ENCODE measurements at regions not wholly inside any gene's neighbourhood (a gene's known extent, or its start where the extent isn't known, plus 50 kb on each side); places are given as distances from the start of the nearest gene placed in this dataset.
"Not testable (repeated sequence)": the region's sequence is repeated elsewhere in the genome, so short reads cannot be mapped to it uniquely, and the experiment has no call there.

DNA sequence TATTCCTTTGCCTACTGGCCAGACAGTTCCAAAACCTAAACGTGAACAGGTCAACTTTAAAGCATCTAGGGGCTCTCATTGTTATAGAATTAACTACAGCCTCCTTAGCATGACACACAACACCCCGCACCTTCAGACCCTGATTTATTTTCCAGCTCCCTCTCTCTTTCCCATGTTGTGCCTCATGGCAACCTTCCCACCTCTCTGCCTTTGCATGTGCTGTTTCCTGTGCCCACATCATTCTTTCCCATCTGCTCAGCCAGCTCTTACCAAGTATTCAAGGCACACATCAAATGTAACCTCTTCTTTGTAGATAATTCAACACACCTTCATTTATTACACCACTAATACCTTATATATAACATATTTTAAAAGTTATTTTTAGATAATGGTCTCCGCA is 291.0 kb downstream of the COL12A1 start:
- Histone ChIP-seq H3K4me3 (ENCODE audit: low read length) (no peak overlapping the region), H3K27me3 (ENCODE audit: insufficient read depth, low read length) (no peaks in the 10 kb centered on the region), H3K9ac (ENCODE audit: low read depth, low read length) (no peak overlapping the region), H3K4me1 (ENCODE audit: insufficient read depth, low read length) (no peaks in the 10 kb centered on the region), H3K9me3 (ENCODE audit: insufficient read depth, low read depth, low read length) (no peaks in the 10 kb centered on the region), H3K36me3 (ENCODE audit: insufficient read depth, low read depth, low read length) (no peaks in the 10 kb centered on the region), H3K27ac (ENCODE audit: low read length) (no peak overlapping the region)

DNA sequence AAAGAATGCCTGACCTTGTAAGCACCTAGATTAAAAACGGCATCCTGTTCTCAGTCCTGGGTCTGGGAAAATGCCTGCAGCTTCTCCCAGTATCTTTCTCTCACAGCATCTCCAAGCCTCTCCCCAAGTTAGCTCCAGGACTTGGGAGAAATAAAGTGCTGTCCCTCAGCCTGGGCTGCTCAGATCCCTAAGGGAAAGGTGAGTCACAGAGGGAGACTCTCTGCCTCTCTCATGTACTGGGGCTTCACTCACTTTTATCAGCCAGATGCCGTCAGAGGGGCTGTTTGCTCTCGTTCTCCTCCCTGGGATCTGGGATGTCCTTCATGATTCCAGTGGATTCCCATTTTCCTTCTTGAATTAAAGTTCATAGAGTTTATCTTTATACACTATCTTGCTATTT is 293.6 kb downstream of the COL12A1 start:
- Histone ChIP-seq H3K9ac (ENCODE audit: low read depth, low read length) (no peak overlapping the region), H3K9me3 (ENCODE audit: insufficient read depth, low read depth, low read length) (no peaks in the 10 kb centered on the region), H3K27me3 (ENCODE audit: insufficient read depth, low read length) (no peaks in the 10 kb centered on the region), H3K27ac (ENCODE audit: low read length) (no peak overlapping the region), H3K4me1 (ENCODE audit: insufficient read depth, low read length) (no peaks in the 10 kb centered on the region), H3K4me3 (ENCODE audit: low read length) (no peak overlapping the region), H3K36me3 (ENCODE audit: insufficient read depth, low read depth, low read length) (no peaks in the 10 kb centered on the region)

DNA sequence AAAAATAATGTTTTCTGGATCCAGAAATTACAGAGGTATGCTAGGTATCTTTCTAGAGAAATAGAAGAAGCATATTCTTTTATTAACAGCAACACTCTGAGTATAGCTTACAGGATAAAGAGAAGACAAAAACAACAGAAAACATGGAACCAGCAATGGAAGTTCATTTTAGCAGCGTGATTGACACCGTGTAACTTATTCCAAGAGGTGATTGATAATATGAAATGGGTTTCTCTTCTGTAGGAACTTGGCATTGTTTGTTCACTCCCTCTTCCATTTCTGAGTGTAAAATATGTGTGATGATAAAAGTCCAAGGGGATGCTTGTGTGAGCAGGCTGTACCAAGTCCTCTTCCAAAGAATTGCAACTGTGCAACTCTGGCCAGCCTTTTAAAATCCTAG is 303.0 kb downstream of the COL12A1 start:
- H3K4me1 ChIP-seq (ENCODE audit: insufficient read depth, low read length) = no peaks in the 10 kb centered on the region
- H3K9me3 ChIP-seq (ENCODE audit: insufficient read depth, low read depth, low read length) = peaks cover 10% of the 10 kb centered on the region; the same call in 1 of the 2 replicates
- H3K27ac ChIP-seq (ENCODE audit: low read length) = no peak overlapping the region
- H3K36me3 ChIP-seq (ENCODE audit: insufficient read depth, low read depth, low read length) = no peaks in the 10 kb centered on the region
- no peak overlapping the region for H3K9ac ChIP-seq (ENCODE audit: low read depth, low read length)
- no peaks in the 10 kb centered on the region for H3K27me3 ChIP-seq (ENCODE audit: insufficient read depth, low read length)
- no peak overlapping the region for H3K4me3 ChIP-seq (ENCODE audit: low read length)

DNA sequence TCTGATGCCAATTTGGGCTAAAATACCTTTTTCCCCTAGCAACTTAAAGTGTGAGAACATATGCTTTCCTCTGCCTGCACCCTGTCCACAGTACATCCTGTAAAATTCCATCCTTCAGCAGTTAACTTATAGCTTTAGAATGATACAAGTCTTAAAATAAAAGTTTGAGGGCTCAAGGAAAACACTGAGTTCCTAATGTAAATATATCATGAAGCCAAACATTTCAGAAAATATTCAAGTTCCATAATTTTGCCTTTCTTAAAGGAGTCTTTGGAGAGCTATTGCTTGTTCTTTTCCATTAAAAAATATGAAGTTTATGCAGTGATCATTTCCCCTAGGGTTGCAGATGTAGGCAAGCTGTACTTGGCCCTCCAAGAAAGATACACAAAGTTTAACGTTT is 303.8 kb downstream of the COL12A1 start:
- peaks cover 10% of the 10 kb centered on the region; the same call in 1 of the 2 replicates for H3K9me3 ChIP-seq (ENCODE audit: insufficient read depth, low read depth, low read length)
- H3K36me3 ChIP-seq (ENCODE audit: insufficient read depth, low read depth, low read length) = no peaks in the 10 kb centered on the region
- no peak overlapping the region for H3K9ac ChIP-seq (ENCODE audit: low read depth, low read length)
- H3K4me1 ChIP-seq (ENCODE audit: insufficient read depth, low read length) = no peaks in the 10 kb centered on the region
- H3K4me3 ChIP-seq (ENCODE audit: low read length) = no peak overlapping the region
- no peaks in the 10 kb centered on the region for H3K27me3 ChIP-seq (ENCODE audit: insufficient read depth, low read length)
- no peak overlapping the region for H3K27ac ChIP-seq (ENCODE audit: low read length)

DNA sequence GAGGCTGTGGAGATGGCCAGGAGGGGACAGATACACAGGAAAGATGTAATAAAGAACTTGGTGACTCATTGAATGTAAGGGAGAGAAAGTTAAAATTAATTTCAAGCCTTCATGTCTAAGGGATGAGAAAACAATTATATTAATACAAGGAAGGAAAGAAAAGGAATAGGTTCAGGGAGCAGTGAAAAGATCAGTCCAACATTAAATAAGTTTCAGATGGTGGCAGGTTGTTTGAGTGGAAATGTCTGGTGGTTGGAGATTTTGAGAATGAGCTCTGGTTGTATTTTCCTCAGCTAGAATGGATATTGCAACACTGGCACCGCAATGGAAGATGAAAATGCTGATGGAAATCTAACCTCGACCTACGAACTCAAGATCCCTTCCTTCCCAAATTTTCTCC is 304.3 kb downstream of the COL12A1 start:
- Histone ChIP-seq H3K4me3 (ENCODE audit: low read length) (no peak overlapping the region), H3K4me1 (ENCODE audit: insufficient read depth, low read length) (no peaks in the 10 kb centered on the region), H3K9ac (ENCODE audit: low read depth, low read length) (no peak overlapping the region), H3K36me3 (ENCODE audit: insufficient read depth, low read depth, low read length) (no peaks in the 10 kb centered on the region), H3K27ac (ENCODE audit: low read length) (no peak overlapping the region), H3K27me3 (ENCODE audit: insufficient read depth, low read length) (no peaks in the 10 kb centered on the region), H3K9me3 (ENCODE audit: insufficient read depth, low read depth, low read length) (peaks cover 10% of the 10 kb centered on the region; the same call in 1 of the 2 replicates)

DNA sequence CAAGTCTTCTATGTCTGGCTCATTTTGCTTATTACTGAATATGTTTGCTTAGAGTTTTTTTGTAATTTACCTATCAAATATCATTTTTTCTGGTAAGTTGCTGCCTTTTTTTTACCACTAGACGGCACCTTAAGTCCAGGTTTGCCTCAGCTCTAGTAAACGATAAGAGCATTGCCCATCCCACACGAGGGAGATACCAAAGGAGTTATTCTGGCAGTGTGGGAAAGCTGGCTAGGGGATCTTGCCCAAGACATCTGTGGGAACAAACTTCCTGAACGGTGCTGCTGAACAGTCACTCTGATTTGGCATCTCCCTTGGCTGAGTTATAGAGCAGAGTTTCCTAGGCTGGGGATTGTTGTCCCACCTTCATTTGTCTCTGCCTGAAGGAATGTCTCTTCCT is 306.4 kb downstream of the COL12A1 start:
- no peaks in the 10 kb centered on the region for H3K27me3 ChIP-seq (ENCODE audit: insufficient read depth, low read length)
- peaks cover 10% of the 10 kb centered on the region; the same call in 1 of the 2 replicates for H3K9me3 ChIP-seq (ENCODE audit: insufficient read depth, low read depth, low read length)

DNA sequence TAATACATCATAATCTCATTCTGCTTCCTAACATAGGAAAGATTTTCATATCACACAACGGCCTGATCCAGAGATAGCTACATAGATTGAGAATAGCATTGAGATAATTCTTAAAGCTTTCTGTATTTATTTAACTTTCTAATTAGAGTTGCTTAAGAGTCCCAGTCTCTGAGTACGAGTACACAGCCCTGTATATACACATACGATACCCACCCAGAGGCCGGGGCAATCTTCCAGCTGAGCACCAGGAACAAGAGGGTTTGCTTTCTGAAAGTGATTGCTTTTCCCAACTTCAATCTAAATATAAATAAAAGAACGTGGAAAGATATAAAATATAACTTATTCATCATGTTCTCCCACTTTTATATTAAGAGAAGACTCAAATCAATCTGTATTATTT is 313.8 kb downstream of the COL12A1 start:
- no peak overlapping the region for H3K9ac ChIP-seq (ENCODE audit: low read depth, low read length)
- no peaks in the 10 kb centered on the region for H3K9me3 ChIP-seq (ENCODE audit: insufficient read depth, low read depth, low read length)
- H3K27me3 ChIP-seq (ENCODE audit: insufficient read depth, low read length) = no peaks in the 10 kb centered on the region
- H3K4me1 ChIP-seq (ENCODE audit: insufficient read depth, low read length) = no peaks in the 10 kb centered on the region; the same call in 1 of the 2 replicates
- no peaks in the 10 kb centered on the region for H3K36me3 ChIP-seq (ENCODE audit: insufficient read depth, low read depth, low read length)
- H3K27ac ChIP-seq (ENCODE audit: low read length) = no peak overlapping the region
- H3K4me3 ChIP-seq (ENCODE audit: low read length) = no peak overlapping the region

More for the DNA sequence above, 306.4 kb downstream of the COL12A1 start:
- H3K9ac ChIP-seq (ENCODE audit: low read depth, low read length) = no peak overlapping the region
- H3K36me3 ChIP-seq (ENCODE audit: insufficient read depth, low read depth, low read length) = no peaks in the 10 kb centered on the region
- no peak overlapping the region for H3K4me3 ChIP-seq (ENCODE audit: low read length)
- no peak overlapping the region for H3K27ac ChIP-seq (ENCODE audit: low read length)
- no peaks in the 10 kb centered on the region for H3K4me1 ChIP-seq (ENCODE audit: insufficient read depth, low read length)

DNA sequence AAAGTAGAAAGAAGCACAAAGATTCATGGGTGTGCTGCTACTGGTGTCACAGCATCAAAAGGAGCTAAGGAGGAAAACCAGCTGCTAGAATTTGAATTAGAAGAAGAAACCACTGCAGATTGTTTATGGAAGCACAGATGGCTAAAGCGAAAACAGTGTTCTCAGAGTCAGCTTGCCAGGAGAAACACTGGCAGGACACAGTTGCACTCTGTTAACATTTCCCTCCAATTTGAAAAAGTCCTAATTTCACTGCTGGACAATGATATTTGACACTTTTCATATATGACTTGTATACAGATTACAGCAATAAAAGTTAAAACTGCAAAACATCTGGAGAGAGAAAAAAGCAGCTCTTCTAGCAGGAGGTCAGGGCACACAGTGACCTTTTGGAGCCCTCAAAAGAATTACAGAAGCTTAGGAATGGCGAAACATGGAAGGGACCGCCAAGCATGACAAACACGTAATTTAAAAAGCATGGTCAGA is 314.5 kb downstream of the COL12A1 start:
- Histone ChIP-seq H3K4me1 (ENCODE audit: insufficient read depth, low read length) (no peaks in the 10 kb centered on the region; the same call in 1 of the 2 replicates), H3K9ac (ENCODE audit: low read depth, low read length) (no peak overlapping the region), H3K27me3 (ENCODE audit: insufficient read depth, low read length) (no peaks in the 10 kb centered on the region), H3K36me3 (ENCODE audit: insufficient read depth, low read depth, low read length) (no peaks in the 10 kb centered on the region), H3K4me3 (ENCODE audit: low read length) (no peak overlapping the region), H3K9me3 (ENCODE audit: insufficient read depth, low read depth, low read length) (no peaks in the 10 kb centered on the region), H3K27ac (ENCODE audit: low read length) (no peak overlapping the region)

DNA sequence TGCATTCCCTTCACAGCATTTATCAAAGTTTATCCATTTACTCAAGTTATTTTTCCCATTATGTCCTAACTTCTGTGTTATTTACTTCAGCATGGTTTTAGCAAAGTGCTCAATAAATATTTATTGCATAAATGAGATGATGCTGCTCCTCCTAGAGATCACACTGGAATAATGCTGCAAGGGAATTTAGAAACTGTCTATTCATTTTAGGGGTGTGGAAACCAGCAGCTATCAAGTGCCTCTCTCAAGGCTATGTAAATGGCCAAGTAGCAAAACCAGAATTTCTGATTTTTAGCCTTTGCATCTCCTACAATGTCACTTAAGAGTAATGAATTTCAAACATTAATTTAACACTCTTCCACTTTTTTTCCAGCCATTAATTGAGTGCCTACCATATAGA is 316.2 kb downstream of the COL12A1 start:
- Histone ChIP-seq H3K27ac (ENCODE audit: low read length) (no peak overlapping the region), H3K27me3 (ENCODE audit: insufficient read depth, low read length) (no peaks in the 10 kb centered on the region), H3K9me3 (ENCODE audit: insufficient read depth, low read depth, low read length) (no peaks in the 10 kb centered on the region), H3K4me1 (ENCODE audit: insufficient read depth, low read length) (no peaks in the 10 kb centered on the region; the same call in 1 of the 2 replicates), H3K36me3 (ENCODE audit: insufficient read depth, low read depth, low read length) (no peaks in the 10 kb centered on the region), H3K9ac (ENCODE audit: low read depth, low read length) (no peak overlapping the region), H3K4me3 (ENCODE audit: low read length) (no peak overlapping the region)

DNA sequence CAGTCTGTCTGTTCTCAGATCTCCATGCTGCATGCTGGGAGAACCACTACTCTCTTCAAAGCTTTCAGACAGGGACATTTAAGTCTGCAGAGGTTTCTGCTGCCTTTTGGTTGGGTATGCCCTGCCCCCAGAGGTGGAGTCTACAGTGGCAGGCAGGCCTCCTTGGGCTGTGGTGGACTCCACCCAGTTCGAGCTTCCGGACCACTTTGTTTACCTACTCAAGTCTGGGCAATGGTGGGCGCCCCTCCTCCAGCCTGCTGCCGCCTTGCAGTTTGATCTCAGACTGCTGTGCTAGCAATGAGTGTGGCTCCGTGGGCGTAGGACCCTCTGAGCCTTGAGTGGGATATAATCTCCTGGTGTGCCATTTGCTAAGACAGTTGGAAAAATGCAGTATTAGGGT is 317.1 kb downstream of the COL12A1 start:
- not testable (repeated sequence) for H3K4me1 ChIP-seq (ENCODE audit: insufficient read depth, low read length); H3K9me3 ChIP-seq (ENCODE audit: insufficient read depth, low read depth, low read length); H3K27ac ChIP-seq (ENCODE audit: low read length); H3K27me3 ChIP-seq (ENCODE audit: insufficient read depth, low read length); H3K36me3 ChIP-seq (ENCODE audit: insufficient read depth, low read depth, low read length); H3K9ac ChIP-seq (ENCODE audit: low read depth, low read length); H3K4me3 ChIP-seq (ENCODE audit: low read length)

DNA sequence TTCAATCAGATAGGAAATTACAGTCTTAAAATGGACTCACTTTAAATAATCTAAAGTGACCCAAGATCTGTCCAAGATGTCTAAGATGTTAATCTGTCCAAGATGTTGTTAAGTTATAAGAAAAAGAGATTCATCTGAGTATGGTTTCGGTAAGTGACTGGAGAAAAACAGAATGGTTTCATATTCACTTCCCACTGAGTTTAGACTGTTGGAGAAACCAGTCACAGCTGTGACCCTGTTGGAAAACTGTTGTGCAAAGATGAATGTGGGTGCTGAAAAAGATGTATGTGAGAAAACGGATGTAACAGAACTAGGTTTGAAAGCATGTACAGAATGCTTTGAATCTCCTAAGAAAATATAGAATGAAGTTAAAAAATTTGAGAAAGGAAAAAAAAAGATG is 325.9 kb downstream of the COL12A1 start:
- H3K4me3 ChIP-seq (ENCODE audit: low read length) = no peak overlapping the region
- no peaks in the 10 kb centered on the region for H3K27me3 ChIP-seq (ENCODE audit: insufficient read depth, low read length)
- no peaks in the 10 kb centered on the region for H3K4me1 ChIP-seq (ENCODE audit: insufficient read depth, low read length)
- no peak overlapping the region for H3K27ac ChIP-seq (ENCODE audit: low read length)
- no peak overlapping the region for H3K9ac ChIP-seq (ENCODE audit: low read depth, low read length)
- no peaks in the 10 kb centered on the region for H3K36me3 ChIP-seq (ENCODE audit: insufficient read depth, low read depth, low read length)
- no peaks in the 10 kb centered on the region for H3K9me3 ChIP-seq (ENCODE audit: insufficient read depth, low read depth, low read length)

DNA sequence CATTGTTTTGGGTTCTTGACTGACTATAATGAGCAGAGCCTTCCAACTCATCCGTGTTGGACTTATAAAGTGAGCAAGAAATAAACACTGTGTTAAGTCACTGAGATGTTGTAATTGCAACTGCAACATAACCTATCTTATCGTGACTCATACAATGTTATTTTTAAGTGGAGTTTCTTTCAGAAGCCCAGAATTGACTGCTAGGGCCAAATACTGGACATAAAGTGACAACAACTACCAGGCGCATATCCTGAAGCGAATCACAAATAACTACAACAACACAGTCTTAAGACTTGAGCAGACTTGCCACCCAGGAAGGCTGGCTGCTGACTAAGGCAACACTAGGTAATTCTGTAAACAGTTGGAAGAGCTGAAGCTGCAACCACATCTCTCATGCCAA is 326.6 kb downstream of the COL12A1 start:
- H3K27ac ChIP-seq (ENCODE audit: low read length) = no peak overlapping the region
- H3K9ac ChIP-seq (ENCODE audit: low read depth, low read length) = no peak overlapping the region

More for the DNA sequence above, 326.6 kb downstream of the COL12A1 start:
- Histone ChIP-seq H3K27me3 (ENCODE audit: insufficient read depth, low read length) (no peaks in the 10 kb centered on the region), H3K9me3 (ENCODE audit: insufficient read depth, low read depth, low read length) (no peaks in the 10 kb centered on the region), H3K4me3 (ENCODE audit: low read length) (no peak overlapping the region), H3K36me3 (ENCODE audit: insufficient read depth, low read depth, low read length) (no peaks in the 10 kb centered on the region), H3K4me1 (ENCODE audit: insufficient read depth, low read length) (no peaks in the 10 kb centered on the region)

Data from iPS-20b (cell line).